ENCODE measurements at regions not wholly inside any gene's neighbourhood (a gene's known extent, or its start where the extent isn't known, plus 50 kb on each side); places are given as distances from the start of the nearest gene placed in this dataset.

GRCh38 chr22:44584256-44584902 is 86.3 kb upstream of the RTL6 start:
- 0 out of 2 replicates have a peak, but pooled peaks cover 2% of the 10 kb centered on the region for H3K27me3 ChIP-seq (ENCODE audit: control insufficient read depth, low read length)
- H3K9me2 ChIP-seq (replicated peaks; ENCODE audit: control insufficient read depth, low read length) = no peaks in the 10 kb centered on the region
- H3F3A ChIP-seq (ENCODE audit: control insufficient read depth, insufficient read depth) = no peaks in the 10 kb centered on the region
- H3K4me1 ChIP-seq (ENCODE audit: control insufficient read depth, low read length) = no peaks in the 10 kb centered on the region
- no peaks in the 10 kb centered on the region for H3K36me3 ChIP-seq (ENCODE audit: control insufficient read depth, low read length)
- TF ChIP-seq EZH2phosphoT487 (IDR thresholded peaks at IDR 0.05; ENCODE audit: borderline replicate concordance, low read length) (no peak), CTCF (IDR thresholded peaks at IDR 0.05; ENCODE audit: low read depth, low read length, poor library complexity, severe bottlenecking) (no peak)
- H4K20me1 ChIP-seq (ENCODE audit: control insufficient read depth, insufficient read depth, low read depth, low read length) = no peaks in the 10 kb centered on the region
- H3K4me3 ChIP-seq (ENCODE audit: low read length) = no peak overlapping the region
- no peaks in the 10 kb centered on the region for H3K79me2 ChIP-seq (ENCODE audit: control insufficient read depth, low read length)
- no peak overlapping the region for H3K27ac ChIP-seq (ENCODE audit: low read depth, low read length)
- no peak overlapping the region for H3K4me2 ChIP-seq (ENCODE audit: low read length)
- H3K9me3 ChIP-seq (ENCODE audit: control insufficient read depth, insufficient read depth, low read length) = no peaks in the 10 kb centered on the region

- Histone ChIP-seq H3K9me2 (replicated peaks; ENCODE audit: control insufficient read depth, low read length) (no peaks in the 10 kb centered on the region), H3K9me3 (ENCODE audit: control insufficient read depth, insufficient read depth, low read length) (no peaks in the 10 kb centered on the region), H3K4me1 (ENCODE audit: control insufficient read depth, low read length) (no peaks in the 10 kb centered on the region), H3K36me3 (ENCODE audit: control insufficient read depth, low read length) (no peaks in the 10 kb centered on the region), H3F3A (ENCODE audit: control insufficient read depth, insufficient read depth) (no peaks in the 10 kb centered on the region), H3K27me3 (ENCODE audit: control insufficient read depth, low read length) (0 out of 2 replicates have a peak, but pooled peaks cover 2% of the 10 kb centered on the region), H3K4me3 (ENCODE audit: low read length) (no peak overlapping the region), H3K27ac (ENCODE audit: low read depth, low read length) (no peak overlapping the region), H3K79me2 (ENCODE audit: control insufficient read depth, low read length) (no peaks in the 10 kb centered on the region), H4K20me1 (ENCODE audit: control insufficient read depth, insufficient read depth, low read depth, low read length) (no peaks in the 10 kb centered on the region), H3K4me2 (ENCODE audit: low read length) (no peak overlapping the region)
- no peak for TF ChIP-seq EZH2phosphoT487 (IDR thresholded peaks at IDR 0.05; ENCODE audit: borderline replicate concordance, low read length)
- no peak for TF ChIP-seq CTCF (IDR thresholded peaks at IDR 0.05; ENCODE audit: low read depth, low read length, poor library complexity, severe bottlenecking)
Observed at GRCh38 chr22:44583854-44584253, 85.8 kb upstream of the RTL6 start.

- no peak for TF ChIP-seq EZH2phosphoT487 (IDR thresholded peaks at IDR 0.05; ENCODE audit: borderline replicate concordance, low read length)
- TF ChIP-seq CTCF (IDR thresholded peaks at IDR 0.05; ENCODE audit: low read depth, low read length, poor library complexity, severe bottlenecking) = no peak
- Histone ChIP-seq H3K27me3 (ENCODE audit: control insufficient read depth, low read length) (0 out of 2 replicates have a peak, but pooled peaks cover 2% of the 10 kb centered on the region), H3F3A (ENCODE audit: control insufficient read depth, insufficient read depth) (no peaks in the 10 kb centered on the region), H3K79me2 (ENCODE audit: control insufficient read depth, low read length) (no peaks in the 10 kb centered on the region), H4K20me1 (ENCODE audit: control insufficient read depth, insufficient read depth, low read depth, low read length) (no peaks in the 10 kb centered on the region), H3K4me1 (ENCODE audit: control insufficient read depth, low read length) (no peaks in the 10 kb centered on the region), H3K27ac (ENCODE audit: low read depth, low read length) (no peak overlapping the region), H3K4me3 (ENCODE audit: low read length) (no peak overlapping the region), H3K9me2 (replicated peaks; ENCODE audit: control insufficient read depth, low read length) (no peaks in the 10 kb centered on the region), H3K9me3 (ENCODE audit: control insufficient read depth, insufficient read depth, low read length) (no peaks in the 10 kb centered on the region), H3K4me2 (ENCODE audit: low read length) (no peak overlapping the region), H3K36me3 (ENCODE audit: control insufficient read depth, low read length) (no peaks in the 10 kb centered on the region)
Observed at GRCh38 chr22:44583061-44583760, 85.2 kb upstream of the RTL6 start.

Data from DOHH2 (cell line).